ENCODE measurements at regions not wholly inside any gene's neighbourhood (a gene's known extent, or its start where the extent isn't known, plus 50 kb on each side); places are given as distances from the start of the nearest gene placed in this dataset.

DNA sequence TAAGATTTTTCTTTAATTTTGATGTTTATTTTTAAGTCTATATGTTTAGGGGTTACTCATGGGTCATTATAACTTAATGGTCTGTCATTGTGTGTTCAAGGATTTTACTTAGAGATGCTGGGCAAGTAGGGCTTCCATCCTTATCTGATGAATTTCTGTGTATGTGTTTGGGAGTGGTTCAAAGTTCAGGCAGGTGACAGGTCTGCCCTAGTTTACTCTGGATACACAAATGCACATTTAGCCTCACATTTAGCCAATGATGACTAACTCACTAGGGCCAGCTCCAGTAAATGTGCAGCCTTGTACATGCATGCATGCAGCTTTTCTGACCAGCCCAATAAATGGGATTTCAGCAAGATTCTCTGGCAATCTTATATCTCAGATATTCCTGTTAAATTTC is 554.1 kb downstream of the SI start:
- TF ChIP-seq, protein P1, sequence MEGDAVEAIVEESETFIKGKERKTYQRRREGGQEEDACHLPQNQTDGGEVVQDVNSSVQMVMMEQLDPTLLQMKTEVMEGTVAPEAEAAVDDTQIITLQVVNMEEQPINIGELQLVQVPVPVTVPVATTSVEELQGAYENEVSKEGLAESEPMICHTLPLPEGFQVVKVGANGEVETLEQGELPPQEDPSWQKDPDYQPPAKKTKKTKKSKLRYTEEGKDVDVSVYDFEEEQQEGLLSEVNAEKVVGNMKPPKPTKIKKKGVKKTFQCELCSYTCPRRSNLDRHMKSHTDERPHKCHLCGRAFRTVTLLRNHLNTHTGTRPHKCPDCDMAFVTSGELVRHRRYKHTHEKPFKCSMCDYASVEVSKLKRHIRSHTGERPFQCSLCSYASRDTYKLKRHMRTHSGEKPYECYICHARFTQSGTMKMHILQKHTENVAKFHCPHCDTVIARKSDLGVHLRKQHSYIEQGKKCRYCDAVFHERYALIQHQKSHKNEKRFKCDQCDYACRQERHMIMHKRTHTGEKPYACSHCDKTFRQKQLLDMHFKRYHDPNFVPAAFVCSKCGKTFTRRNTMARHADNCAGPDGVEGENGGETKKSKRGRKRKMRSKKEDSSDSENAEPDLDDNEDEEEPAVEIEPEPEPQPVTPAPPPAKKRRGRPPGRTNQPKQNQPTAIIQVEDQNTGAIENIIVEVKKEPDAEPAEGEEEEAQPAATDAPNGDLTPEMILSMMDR (IDR thresholded peaks at IDR 0.05; ENCODE audit: low read length) = no peak
- TF ChIP-seq EZH2 (IDR thresholded peaks at IDR 0.05; ENCODE audit: borderline replicate concordance, low read length) = no peak
